ENCODE measurements at regions not wholly inside any gene's neighbourhood (a gene's known extent, or its start where the extent isn't known, plus 50 kb on each side); places are given as distances from the start of the nearest gene placed in this dataset.
"Not testable (repeated sequence)": the region's sequence is repeated elsewhere in the genome, so short reads cannot be mapped to it uniquely, and the experiment has no call there.

DNA sequence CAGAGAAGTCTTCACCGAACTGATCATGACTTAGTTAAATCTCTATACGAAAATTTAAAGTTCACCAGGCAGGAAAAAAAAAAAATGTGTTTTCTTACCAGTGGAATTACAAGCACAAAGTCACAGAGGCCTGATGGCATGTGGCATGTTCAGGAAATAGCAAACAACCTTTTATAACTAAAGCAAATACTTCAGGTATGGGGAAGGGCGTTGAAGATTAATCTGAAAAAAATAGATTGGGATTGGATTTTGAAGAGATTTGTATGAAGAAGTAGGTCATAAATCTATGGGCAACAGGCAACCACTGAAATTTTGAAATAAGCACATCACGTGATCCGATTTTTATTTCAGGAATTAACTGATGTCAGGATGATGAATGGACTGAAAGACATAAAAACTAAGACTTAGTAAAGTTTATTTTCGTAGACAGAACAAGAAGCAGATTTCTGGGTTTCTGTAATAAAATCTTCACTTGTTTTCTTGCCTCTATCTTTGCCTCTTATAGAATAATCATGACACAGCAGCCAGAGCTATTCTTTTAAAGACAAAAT is 295.9 kb upstream of the ADGRL4 start:
- no peak for DNase-seq (ENCODE audit: low read depth)

DNA sequence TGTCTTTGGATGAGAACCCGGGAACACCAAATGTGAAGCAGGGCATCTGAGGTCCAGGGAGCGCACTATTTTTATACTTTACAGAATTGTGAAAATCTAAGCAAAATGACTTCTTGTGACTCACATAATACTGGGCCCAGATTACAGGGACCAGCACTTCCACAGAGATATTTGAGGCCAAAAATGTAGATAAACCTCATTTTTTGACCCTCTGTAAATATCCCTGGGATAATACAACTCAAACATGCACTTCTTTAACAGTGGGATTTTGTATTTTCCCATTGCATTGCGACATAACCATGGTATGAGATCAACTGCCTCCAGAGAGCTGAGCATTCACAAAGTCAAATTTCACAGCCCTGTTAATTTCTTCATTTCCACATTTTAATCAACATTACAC is 289.4 kb upstream of the ADGRL4 start:
- DNase-seq (ENCODE audit: low read depth): no peak

DNA sequence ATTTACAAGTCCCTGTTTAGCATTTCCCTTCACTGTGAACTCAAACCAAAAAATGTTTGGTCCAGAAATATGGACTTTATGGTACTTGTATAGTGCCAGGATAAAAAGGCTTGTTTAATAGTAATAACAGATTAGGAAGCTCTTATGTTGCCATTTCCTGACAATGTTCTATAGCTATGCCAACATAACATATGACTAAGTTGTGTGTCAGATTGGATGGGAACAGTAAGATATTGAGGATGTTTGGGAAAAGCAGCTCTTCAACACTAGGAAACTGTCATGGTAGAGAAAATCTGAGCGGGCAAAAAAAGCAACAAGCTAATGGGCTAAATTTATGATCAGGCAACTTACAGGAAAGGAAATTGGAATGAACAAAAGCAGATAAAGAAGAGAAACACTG is 287.1 kb upstream of the ADGRL4 start:
- no peak for DNase-seq (ENCODE audit: low read depth)

DNA sequence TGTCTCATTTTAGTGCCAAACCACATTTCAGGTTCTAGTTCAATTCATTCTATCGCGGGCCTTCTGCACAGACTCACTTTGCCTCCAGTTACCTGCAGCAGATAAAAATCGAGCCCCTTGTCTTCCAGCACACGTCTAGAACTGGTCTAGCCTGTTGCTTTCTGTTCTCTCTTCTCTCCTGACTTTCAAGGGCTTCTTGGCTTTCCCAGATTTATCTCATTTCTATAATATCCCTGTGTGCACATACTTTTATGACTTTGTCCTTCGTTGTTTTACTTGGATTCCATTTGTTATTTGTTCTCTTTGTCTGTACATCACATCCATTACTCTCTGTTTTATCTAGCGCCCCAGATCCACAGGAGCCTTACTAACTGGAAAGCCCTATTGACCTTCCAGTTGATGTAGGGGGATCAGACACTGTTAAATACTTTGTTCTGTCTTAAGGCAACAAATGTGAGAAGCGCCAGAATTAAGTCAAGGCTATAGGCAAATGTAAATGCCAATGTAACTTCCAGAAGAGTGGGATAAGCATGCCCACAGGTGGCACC is 284.5 kb upstream of the ADGRL4 start:
- no peak for DNase-seq (ENCODE audit: low read depth)

DNA sequence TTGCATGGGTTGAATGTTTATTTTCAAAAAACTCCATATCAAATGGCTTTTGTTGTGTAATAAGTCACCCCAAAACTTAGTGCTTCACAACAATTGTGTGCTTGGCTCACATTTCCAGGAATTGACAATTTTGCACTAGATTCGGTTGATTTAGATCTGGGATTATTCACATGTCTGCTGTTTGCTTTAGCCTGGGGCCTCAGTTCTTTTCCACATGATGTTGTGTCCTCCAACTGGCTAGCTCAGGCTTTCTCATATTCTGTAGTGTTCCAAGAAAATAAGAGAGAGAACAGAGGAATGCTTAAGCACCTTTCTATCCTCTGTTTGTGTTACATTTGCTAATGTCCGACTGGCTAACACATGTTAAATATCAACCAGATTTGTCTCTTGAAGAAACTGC is 281.5 kb upstream of the ADGRL4 start:
- no peak for DNase-seq (ENCODE audit: low read depth)

DNA sequence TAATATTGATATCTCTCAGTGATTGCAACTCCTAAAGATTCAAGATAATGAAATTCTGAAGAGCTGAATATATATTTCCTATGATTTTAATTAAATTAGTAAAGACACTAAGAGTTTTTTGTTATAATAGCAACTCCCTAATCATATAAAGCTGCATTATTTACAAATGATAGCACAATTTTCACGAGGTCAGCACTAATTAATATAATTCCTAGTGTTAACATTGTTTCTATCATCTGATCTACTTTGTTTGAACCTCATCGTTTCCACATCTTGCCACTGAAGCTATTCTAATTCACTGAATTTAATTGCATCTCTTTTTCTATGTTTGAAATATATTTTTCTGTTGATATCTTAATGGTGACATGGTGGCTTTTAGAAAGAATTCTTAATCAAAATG is 279.1 kb upstream of the ADGRL4 start:
- no peak for DNase-seq (ENCODE audit: low read depth)

DNA sequence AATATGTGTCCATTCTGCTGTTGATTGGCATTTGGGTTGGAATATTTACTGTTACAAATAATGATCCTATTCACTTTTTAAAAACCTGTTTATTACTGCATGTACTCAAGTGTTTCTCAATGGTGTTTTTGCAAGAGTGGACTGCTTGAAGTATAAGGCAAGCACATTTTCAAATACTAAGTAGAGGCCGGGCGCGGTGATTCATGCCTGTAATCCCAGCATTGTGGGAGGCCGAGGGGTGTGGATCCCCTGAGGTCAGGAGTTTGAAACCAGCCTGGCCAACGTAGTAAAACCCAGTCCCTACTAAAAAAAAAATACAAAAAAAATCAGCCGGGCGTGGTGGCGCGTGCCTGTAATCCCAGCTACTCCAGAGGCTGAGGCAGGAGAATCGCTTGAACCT is 276.9 kb upstream of the ADGRL4 start:
- DNase-seq (ENCODE audit: low read depth): no peak

DNA sequence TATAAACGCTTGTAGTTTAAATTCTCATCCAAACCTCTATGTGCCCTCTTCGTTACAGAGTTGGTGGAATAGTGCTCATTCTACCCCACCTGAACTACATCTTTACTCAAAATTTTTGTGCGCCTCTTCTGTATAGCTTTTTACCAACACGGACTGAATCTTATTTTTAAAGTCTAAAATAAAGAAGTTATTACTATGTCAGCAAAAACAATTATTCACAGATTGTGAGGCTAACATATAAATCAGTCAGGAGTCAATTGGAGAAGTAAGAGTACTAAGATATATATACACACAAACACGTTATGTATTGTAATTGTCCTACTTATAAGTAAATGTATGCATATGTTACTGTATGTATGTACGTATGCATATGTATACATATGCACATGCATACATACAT is 274.9 kb upstream of the ADGRL4 start:
- DNase-seq (ENCODE audit: low read depth): no peak

DNA sequence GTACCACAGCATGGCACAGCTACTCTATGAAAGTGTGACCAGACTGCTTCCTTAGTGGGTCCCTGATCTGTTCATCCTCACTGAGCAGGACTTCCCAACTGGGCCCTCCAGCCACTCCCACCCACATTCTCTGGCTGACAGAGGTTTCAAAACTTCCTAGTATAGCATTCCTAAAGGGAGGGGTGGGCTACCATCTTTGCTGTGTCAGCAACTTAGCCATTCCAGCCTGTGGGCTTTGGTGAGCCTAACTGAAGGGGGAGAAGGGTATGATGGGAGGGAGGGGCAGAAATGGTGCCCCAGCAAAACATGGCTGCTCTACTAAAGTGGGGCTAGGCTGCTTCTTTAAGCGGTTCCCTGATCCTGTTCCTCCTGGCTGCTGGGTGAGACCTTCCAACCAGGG is 265.2 kb upstream of the ADGRL4 start:
- DNase-seq (ENCODE audit: low read depth): no peak

DNA sequence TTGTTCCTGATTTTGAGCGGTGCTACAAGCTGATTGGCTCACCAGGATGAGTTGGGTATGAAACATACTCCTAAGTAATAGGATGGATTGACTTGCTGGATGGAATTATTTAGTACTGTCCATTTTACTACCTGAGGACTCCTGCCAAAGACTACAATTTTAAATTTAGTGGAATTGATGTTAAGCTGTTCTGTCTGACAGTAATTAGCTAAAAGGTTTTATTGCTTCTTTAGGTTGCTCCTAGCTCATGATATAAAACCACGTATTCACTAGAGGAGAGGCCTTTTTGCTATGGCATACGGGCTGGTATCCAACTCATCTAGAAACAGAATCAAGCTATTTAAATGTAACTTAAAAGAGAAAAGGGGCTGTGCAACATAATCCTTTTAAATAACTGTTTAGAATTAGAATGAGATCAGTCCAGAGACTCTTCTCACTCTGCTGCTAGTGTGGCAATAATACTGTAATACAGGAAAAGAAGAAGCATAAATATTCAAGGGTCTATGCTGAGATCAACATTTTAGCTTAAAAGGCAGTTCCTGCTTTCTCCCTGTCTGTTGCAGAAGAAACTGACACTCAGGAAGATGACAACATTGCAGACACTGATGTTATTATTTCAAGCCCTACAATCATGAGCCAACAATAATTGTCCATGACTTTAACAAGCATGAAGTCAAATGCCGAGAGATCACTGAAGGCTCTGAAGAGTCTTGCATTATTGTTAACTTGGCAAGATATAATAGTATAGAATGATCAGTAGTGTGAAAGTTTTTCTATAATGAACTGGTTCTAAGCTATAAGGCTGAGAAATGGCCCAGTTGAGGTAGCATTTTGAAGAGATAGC is 258.7 kb upstream of the ADGRL4 start:
- DNase-seq (ENCODE audit: low read depth): no peak

DNA sequence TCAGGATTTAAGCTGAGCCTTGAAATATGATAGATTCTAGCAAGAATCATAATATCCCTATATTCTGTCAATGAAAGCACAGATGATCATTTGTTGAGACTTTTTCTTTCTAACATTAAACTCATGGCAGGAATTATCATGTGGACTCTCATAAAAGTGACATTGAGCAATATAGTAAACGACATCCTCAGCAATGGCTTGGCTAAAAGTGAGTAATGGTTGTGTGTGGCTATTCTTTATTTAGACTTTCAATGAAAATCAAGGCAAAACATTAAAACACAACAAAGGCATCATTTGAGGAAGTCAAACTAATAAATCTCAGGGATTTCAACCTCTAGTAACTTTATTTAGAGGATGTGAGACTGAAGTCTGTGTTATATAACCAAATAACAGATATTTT is 257.8 kb upstream of the ADGRL4 start:
- no peak for DNase-seq (ENCODE audit: low read depth)

DNA sequence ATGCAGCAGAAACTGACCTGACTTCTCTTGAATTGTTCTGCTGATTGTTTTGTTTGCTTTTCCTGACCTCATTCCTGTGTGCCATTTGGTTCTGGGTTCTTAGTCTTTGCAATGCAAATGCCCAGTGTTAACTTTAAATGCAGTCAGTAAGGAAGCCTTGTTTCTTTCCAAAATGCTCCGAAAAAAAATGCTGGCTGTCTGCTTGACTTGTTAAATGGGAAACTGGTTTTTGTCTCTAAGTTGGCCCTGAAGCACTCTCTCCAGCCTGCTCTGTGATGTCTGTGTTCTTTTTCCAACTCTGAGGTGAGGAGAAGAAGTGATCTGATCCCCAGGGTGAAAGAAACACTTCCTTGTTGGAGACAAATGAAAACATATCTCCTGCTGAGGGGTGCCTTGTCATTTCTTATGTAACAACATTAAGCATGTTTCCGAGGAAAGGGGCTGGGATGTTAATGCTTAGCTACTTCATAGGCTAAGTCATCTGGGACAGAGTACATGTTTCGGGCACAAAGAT is 256.3 kb upstream of the ADGRL4 start:
- DNase-seq (ENCODE audit: low read depth): no peak

DNA sequence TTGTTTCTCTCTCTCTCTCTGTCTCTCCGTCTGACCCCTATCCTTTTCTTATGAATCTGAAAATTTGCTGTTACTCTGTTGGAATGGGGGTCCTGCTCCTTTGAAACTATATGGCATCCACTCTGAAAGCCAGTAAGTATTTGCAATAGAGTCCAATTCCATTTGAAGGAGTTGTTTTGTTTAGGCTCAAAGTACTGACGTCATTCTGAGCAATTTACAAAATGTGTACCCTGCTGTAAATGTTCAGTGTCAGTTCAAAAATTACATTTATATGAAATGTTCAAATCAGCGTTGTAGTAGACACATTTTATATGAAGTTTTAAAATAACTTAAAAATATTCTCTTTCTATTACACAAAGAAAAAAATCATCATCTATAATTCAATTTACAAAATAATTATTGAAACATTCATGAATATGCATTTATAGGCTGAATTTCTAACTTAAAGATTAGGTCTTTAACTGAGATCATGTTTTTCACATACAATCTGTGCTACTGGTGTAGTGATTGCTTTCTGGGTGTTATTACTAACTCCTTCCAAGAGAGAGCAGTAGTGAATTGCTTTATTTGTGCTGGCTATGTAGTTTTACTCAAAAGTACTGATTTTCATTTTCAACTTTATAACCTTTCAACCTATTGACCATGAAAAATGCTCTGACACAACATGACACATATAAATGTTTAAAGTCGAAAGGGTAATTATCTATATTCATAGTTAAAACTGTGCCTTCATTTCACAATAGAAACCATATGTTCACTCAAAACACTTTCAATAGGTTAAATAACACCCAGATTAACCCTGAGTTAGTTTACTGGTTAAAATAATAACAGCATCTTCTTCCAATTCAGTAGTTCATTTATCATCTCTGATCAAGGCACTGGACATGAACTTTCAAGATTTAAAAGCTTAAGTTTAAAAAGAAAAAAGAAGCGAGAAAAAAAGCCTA is 253.1 kb upstream of the ADGRL4 start:
- DNase-seq (ENCODE audit: low read depth): no peak

DNA sequence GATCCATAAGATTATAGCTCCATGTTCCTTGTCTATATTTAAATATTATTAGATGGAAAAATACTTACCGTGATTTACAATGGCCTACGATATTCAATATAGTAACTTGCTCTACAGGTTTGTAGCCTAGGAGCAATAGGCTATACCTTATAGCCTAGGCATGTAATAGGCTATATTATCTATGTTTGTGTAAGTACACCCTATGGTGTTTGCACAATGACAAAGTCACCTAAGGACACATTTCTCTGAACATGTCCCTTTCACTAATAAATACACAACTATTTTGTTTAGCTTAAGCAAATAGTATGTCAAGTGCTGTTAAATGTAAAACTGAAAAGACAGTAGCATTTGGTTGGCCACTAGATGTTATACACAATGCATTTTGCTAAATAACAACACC is 248.9 kb upstream of the ADGRL4 start:
- DNase-seq (ENCODE audit: low read depth): no peak

DNA sequence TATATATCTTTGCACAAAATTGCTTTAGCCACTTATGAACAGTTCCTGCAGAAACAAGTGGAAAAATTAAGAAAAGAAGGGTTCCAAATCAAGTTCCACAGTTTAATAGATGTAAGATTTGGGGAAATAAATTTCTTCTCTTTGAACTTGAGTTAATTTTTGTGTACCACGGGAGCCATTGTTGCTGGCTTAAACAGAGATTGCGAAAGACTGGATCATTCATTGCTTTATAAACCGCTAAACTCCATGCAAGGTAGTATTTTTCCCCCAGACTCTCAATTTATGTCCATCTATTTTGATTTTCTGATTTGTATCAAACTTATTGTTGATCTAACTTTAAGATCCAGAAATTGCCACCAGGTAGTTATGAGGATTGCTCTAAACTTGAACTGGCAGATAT is 246.1 kb upstream of the ADGRL4 start:
- no peak for DNase-seq (ENCODE audit: low read depth)

DNA sequence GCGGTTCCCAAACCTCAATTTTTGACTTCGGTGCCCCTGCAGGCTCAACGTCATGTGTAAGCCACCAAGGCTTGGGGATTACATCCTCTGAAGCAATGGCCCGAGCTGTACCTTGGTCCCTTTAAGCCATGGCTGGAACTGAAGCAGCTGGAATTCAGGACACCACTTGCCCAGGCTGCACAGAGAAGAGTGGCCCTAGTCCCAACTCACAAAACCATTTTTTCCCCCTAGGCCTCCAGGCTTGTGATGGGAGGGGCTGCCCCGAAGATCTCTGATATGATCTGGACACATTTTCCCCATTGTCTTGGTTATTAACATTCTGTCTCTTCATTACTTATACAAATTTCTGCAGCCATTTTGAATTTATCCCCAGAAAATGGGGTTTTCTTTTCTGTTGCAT is 233.3 kb upstream of the ADGRL4 start:
- DNase-seq (ENCODE audit: low read depth): no peak

DNA sequence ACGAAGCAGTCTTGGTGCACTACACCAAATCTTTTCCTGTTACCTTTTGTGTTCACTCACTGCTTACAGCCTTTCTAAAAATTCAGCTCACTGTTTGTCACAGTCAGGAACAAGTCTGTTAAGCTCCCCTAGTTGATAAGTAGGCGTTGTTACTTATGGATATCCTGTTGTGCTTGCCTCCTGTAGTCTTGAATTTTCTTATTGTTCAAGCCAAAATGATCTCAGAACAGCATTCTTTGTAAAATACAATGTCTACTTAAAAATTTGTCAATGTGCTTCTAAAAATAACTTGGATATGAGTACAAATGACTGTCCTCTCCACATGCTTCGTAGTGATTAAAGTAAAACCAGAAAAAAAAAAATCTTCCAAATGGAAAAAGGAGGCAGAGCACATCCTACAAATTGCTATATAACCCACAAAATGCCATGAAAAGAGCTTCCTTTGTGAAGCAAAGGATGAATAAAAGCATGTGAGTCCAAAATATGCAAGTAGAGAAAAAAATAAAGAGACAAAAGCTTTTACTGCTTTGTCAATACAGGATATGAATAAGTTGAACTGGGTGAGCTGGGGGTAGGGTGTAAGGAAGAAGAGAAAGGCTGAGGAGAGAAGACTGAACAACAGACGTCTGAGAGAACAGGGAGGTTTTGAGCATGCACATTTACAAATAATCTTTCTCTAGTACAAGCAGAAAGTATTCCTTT is 228.9 kb upstream of the ADGRL4 start:
- DNase-seq (ENCODE audit: low read depth): no peak

DNA sequence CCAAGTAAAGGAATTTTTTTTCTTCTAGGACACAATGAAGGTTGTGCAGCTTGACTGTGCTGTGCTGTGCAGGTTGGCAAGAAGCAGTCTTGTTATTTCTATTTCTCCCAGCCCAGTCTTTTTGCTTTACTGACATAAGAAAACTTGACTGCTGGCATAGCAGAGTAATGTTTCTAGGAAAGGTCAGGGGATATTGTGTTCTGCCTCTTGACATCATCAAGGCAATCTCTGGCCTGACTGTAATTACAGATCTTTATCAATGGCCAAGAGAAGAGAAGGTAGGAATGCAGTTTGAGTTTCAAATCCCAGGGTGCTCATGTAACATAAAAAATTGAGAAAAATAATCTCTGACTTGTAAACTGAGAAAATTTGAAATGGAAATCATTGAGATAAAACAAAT is 226.3 kb upstream of the ADGRL4 start:
- no peak for DNase-seq (ENCODE audit: low read depth)

DNA sequence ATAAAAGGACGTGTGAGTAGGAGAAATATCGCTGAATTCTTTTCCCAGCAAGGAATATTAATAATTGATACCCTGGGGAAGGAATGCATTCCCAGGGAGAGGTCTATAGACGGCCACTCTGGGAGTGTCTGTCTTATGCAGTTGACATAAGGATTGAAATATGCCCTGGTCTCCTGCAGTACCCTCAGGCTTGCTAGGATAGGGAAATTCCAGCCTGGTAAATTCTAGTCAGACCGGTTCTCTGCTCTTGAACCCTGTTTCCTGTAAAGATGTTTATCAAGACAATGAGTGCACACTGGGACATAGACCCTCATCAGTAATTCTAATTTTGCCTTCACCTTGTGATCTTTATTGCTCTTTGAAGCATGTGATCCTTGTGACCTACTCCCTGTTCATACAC is 224.2 kb upstream of the ADGRL4 start:
- not testable (repeated sequence) for DNase-seq (ENCODE audit: low read depth)

DNA sequence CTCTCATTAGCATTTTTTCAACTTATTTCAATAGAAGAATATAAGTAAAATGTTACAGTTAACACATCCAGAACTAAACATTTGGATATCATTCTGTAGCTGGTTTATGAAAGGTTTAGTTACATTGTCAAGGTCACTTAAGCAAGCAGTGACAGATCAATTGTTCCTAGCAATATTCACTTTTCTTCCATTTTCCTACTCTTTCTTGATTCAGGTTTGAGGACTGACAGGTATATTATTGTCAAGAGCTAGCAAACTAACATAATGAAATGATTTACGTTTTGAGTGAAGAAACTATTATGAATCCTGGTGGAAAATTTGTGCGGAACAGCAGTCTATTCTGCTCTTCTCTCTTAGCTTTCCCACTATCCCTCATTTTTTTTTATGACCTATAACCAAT is 220.4 kb upstream of the ADGRL4 start:
- no peak for DNase-seq (ENCODE audit: low read depth)

DNA sequence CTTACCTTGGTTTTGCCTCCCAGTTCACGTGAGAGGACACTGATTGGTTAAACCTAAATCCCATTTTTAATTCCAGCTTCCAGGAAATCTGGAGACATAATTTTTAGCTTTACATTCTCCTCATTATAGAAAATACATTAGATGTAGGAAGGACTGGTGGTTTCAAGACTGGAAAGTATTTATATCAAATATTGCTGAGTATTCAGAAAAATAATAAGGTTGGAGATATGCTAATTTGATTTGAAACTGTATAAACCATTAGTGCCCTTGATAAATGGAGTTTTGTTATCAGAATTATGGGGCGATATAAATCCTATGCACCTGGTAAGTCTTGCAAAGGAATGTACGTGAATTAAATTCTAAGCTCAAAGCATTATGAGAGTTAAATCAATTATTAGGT is 218.0 kb upstream of the ADGRL4 start:
- no peak for DNase-seq (ENCODE audit: low read depth)

DNA sequence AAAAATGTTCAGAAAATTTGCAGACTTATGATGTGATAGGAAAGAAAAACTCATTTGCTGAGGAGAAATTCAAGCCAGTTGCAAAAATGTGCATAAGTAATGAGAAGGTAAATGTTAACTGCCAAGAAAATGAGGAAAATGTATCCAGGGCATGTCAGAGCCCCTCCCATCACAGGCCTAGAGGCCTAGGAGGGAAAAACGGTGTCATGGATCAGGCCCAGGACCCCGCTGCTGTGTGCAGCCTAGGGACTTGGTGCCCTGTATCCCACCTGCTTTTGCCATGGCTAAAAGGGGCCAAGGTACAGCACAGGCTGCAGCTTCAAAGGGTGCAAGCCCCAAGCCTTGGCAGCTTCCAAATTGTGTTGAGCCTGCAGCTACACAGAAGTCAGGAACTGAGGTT is 214.0 kb upstream of the ADGRL4 start:
- DNase-seq (ENCODE audit: low read depth): no peak

All from activated T-cell treated with anti-CD3 and anti-CD28 coated beads for 48 hours (primary cell).